GM12878 (cell line): ENCODE measurements at regions not wholly inside any gene's neighbourhood (a gene's known extent, or its start where the extent isn't known, plus 50 kb on each side); places are given as distances from the start of the nearest gene placed in this dataset.

Experiments used
- ATAC-seq: fragments of 200-7000 bp; cut with Tn5 transposase; 3 replicates; pipeline ENCODE4 v1.9.1; 2020; ENCODE audit warnings: mild to moderate bottlenecking, moderate library complexity
- BruUV-seq: library from RNA; stranded (reverse); fragments of 400-500 nt; replicated peaks from 2 replicates; lab custom pipeline; 2021; lab: Mats Ljungman, UMichigan
- CTCF ChIA-PET: fragments of 300-600 bp; sonication (Branson Sonifier 250); formaldehyde crosslinking; extraction: SDS; loops from one replicate; lab custom pipeline; 2021; ENCODE audit warnings: inconsistent platforms; lab: Yijun Ruan, JAX
- POLR2A ChIA-PET: fragments of 350-600 bp; formaldehyde crosslinking; extraction: SDS; loops from one replicate; lab custom pipeline; 2021; ENCODE audit warnings: inconsistent platforms; lab: Charles Lee
- RAD21 ChIA-PET: fragments of 300-600 bp; sonication (Branson Sonifier 250); formaldehyde crosslinking; loops from one replicate; lab custom pipeline; 2023; ENCODE audit warnings: antibody characterized with exemption; ENCODE audit not compliant: unreplicated experiment; lab: Charles Lee
- SMC1A ChIA-PET: fragments of 300-600 bp; sonication (Branson Sonifier 250); formaldehyde crosslinking; loops from one replicate; lab custom pipeline; 2023; ENCODE audit not compliant: unreplicated experiment, uncharacterized antibody; lab: Charles Lee
- DNase-seq: peaks from one replicate; pipeline ENCODE4 v3.0.0-alpha.2; 2011; ENCODE audit warnings: low read depth, low spot score
- FAIRE-seq: peaks from 3 replicates; lab custom pipeline; 2011; peaks lifted over from hg19 to GRCh38; lab: Jason Lieb, UNC
- H2AFZ ChIP-seq: 2 replicates; pipeline ENCODE4 v1.6.0; 2011; ENCODE audit warnings: low read depth, low read length, control low read depth; ENCODE audit not compliant: control insufficient read depth
- H3K27ac ChIP-seq: 2 replicates; pipeline ENCODE4 v1.5.1; 2011; ENCODE audit warnings: control low read depth; ENCODE audit not compliant: control insufficient read depth, insufficient read depth
- H3K27me3 ChIP-seq, 2 experiments: replicated peaks in 1 of 2; 2 replicates each; pipeline versions ENCODE4 v1.6.0 to v1.6.1; 2011; ENCODE audit warnings: low read length in 1 of 2; ENCODE audit not compliant: control insufficient read depth in 2 of 2, insufficient read depth in 2 of 2
- H3K36me3 ChIP-seq, 2 experiments: 2 replicates each; pipeline ENCODE4 v1.5.1; 2011; ENCODE audit warnings: low read length in 1 of 2; ENCODE audit not compliant: control insufficient read depth in 2 of 2, insufficient read depth in 2 of 2
- H3K4me1 ChIP-seq: 2 replicates; pipeline ENCODE4 v1.6.1; 2011; ENCODE audit warnings: mild to moderate bottlenecking, low read length, moderate library complexity, mixed read lengths; ENCODE audit not compliant: control insufficient read depth, insufficient read depth
- H3K4me2 ChIP-seq: 2 replicates; pipeline ENCODE4 v1.6.0; 2011; ENCODE audit warnings: control low read depth; ENCODE audit not compliant: control insufficient read depth, insufficient read depth
- H3K4me3 ChIP-seq: fragments of 200-600 bp; sonication (generic); 2 replicates; pipeline ENCODE4 v1.5.1; 2016
- H3K79me2 ChIP-seq: 2 replicates; pipeline ENCODE4 v1.6.0; 2011; ENCODE audit warnings: low read length; ENCODE audit not compliant: control insufficient read depth, insufficient read depth
- H3K9ac ChIP-seq: 2 replicates; pipeline ENCODE4 v1.8.0; 2011; ENCODE audit warnings: low read length, control low read depth, mixed read lengths; ENCODE audit not compliant: control insufficient read depth, insufficient read depth
- H3K9me3 ChIP-seq: replicated peaks from 3 replicates; pipeline ENCODE4 v1.5.1; 2011; ENCODE audit warnings: mild to moderate bottlenecking, low read length; ENCODE audit not compliant: control insufficient read depth, insufficient read depth
- H4K20me1 ChIP-seq: 2 replicates; pipeline ENCODE4 v1.6.0; 2011; ENCODE audit not compliant: control insufficient read depth, insufficient read depth
- CREM ChIP-seq: IDR thresholded peaks from 2 replicates; pipeline ENCODE4 v1.6.1; 2014; ENCODE audit warnings: antibody characterized with exemption, low read depth
- ETV6 ChIP-seq, 2 experiments: fragments of 450-650 bp in 1 of 2; IDR thresholded peaks in 1 of 2; conservative IDR thresholded peaks in 1 of 2; 2 replicates each; pipeline ENCODE4 v1.6.1; 2014; ENCODE audit warnings: antibody characterized with exemption in 1 of 2, borderline replicate concordance in 1 of 2, low read depth in 1 of 2, mild to moderate bottlenecking in 1 of 2, moderate library complexity in 1 of 2
- FOXK2 ChIP-seq: fragments of 450-650 bp; IDR thresholded peaks from 2 replicates; pipeline ENCODE4 v1.6.1; 2017; ENCODE audit warnings: mild to moderate bottlenecking, moderate library complexity
- NR2C1 ChIP-seq: fragments of 450-650 bp; IDR thresholded peaks from 2 replicates; pipeline ENCODE4 v1.6.1; 2017; ENCODE audit warnings: antibody characterized with exemption, mild to moderate bottlenecking, moderate library complexity
- NR2F1 ChIP-seq: fragments of 450-650 bp; conservative IDR thresholded peaks from 2 replicates; pipeline ENCODE4 v1.6.1; 2017; ENCODE audit warnings: mild to moderate bottlenecking
- PAX8 ChIP-seq: fragments of 450-650 bp; IDR thresholded peaks from 2 replicates; pipeline ENCODE4 v1.6.1; 2017; ENCODE audit warnings: mild to moderate bottlenecking, moderate library complexity
- SIN3A ChIP-seq: IDR thresholded peaks from 2 replicates; pipeline ENCODE4 v1.6.1; 2012; ENCODE audit warnings: low read depth, low read length, improper control_type of control experiment
- TCF3 ChIP-seq: IDR thresholded peaks from 2 replicates; pipeline ENCODE4 v1.6.1; 2012; ENCODE audit warnings: low read depth, mild to moderate bottlenecking, low read length, borderline replicate concordance; ENCODE audit not compliant: insufficient read depth
- ZBTB4 ChIP-seq: fragments of 450-650 bp; formaldehyde crosslinking; IDR thresholded peaks from 2 replicates; pipeline ENCODE4 v1.4.0; 2022; ENCODE audit warnings: mild to moderate bottlenecking, moderate library complexity
- ZNF217 ChIP-seq: fragments of 450-650 bp; IDR thresholded peaks from 2 replicates; pipeline ENCODE4 v1.6.1; 2017; ENCODE audit warnings: antibody characterized with exemption, mild to moderate bottlenecking
- WGBS: methylation state at CpG from one replicate; pipeline ENCODE4 v1.1.6; 2016; ENCODE audit warnings: low lambda C conversion rate; ENCODE audit not compliant: insufficient replicate concordance, insufficient coverage; ENCODE audit errors: missing lambda C conversion rate; 5-methylcytosine and 5-hydroxymethylcytosine counted together
- in situ Hi-C: fragments of 300-500 bp; cut with MboI; formaldehyde crosslinking; loops from 9 replicates; pipeline ENCODE4 v1.14.3; 2018; ENCODE audit warnings: mixed read lengths
- intact Hi-C: fragments of 100-400 bp; cut with micrococcal nuclease; formaldehyde crosslinking; loops from one replicate; pipeline ENCODE4 v1.14.2; 2022; ENCODE audit not compliant: unreplicated experiment
- TF ChIP-seq, protein P1 (sequence below), 3 experiments: IDR thresholded peaks in 2 of 3; conservative IDR thresholded peaks in 1 of 3; 2 replicates each; pipeline ENCODE4 v1.5.1; 2011; ENCODE audit warnings: low read depth in 3 of 3, low read length in 3 of 3, mild to moderate bottlenecking in 3 of 3, control low read depth in 2 of 3, moderate library complexity in 2 of 3, inconsistent platforms in 1 of 3, mixed read lengths in 1 of 3; ENCODE audit not compliant: control insufficient read depth in 2 of 3, insufficient read depth in 1 of 3; ENCODE audit errors: extremely low read depth in 1 of 3

GRCh38 chr5:3786165-3786564 is 190.5 kb downstream of the IRX1 start:
- no peaks in the 10 kb centered on the region for H3K36me3 ChIP-seq
- H2AFZ ChIP-seq = no peak overlapping the region
- FAIRE-seq (no peak), ATAC-seq (no peak), DNase-seq (no peak)
- ChIA-PET CTCF (no interaction called here), POLR2A (no interaction called here), RAD21 (no interaction called here), SMC1A (no interaction called here)
- H3K9ac ChIP-seq = no peak overlapping the region
- 0% methylated on average over 1 of the region's 2 CpGs for WGBS
- no peak overlapping the region for H3K27ac ChIP-seq
- TF ChIP-seq, protein P1, sequence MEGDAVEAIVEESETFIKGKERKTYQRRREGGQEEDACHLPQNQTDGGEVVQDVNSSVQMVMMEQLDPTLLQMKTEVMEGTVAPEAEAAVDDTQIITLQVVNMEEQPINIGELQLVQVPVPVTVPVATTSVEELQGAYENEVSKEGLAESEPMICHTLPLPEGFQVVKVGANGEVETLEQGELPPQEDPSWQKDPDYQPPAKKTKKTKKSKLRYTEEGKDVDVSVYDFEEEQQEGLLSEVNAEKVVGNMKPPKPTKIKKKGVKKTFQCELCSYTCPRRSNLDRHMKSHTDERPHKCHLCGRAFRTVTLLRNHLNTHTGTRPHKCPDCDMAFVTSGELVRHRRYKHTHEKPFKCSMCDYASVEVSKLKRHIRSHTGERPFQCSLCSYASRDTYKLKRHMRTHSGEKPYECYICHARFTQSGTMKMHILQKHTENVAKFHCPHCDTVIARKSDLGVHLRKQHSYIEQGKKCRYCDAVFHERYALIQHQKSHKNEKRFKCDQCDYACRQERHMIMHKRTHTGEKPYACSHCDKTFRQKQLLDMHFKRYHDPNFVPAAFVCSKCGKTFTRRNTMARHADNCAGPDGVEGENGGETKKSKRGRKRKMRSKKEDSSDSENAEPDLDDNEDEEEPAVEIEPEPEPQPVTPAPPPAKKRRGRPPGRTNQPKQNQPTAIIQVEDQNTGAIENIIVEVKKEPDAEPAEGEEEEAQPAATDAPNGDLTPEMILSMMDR (IDR thresholded peaks at IDR 0.05 in 2 of 3, conservative IDR thresholded peaks at IDR 0.05 in 1 of 3; ENCODE audit: control insufficient read depth in 2 of 3, extremely low read depth in 1 of 3, insufficient read depth in 1 of 3, low read depth in 3 of 3, low read length in 3 of 3) = no peak
- TF ChIP-seq ZNF217 (no peak), SIN3A (no peak), ETV6 (conservative IDR thresholded peaks at IDR 0.05 in 1 of 2, IDR thresholded peaks at IDR 0.05 in 1 of 2; ENCODE audit: borderline replicate concordance in 1 of 2, low read depth in 1 of 2) (no peak), ZBTB4 (CRISPR knock-in tag) (no peak), NR2C1 (no peak), FOXK2 (no peak), CREM (no peak), NR2F1 (no peak), TCF3 (no peak), PAX8 (no peak)
- H3K9me3 ChIP-seq = no peaks in the 10 kb centered on the region; the same call in 2 of the 3 replicates
- no peaks in the 10 kb centered on the region for H4K20me1 ChIP-seq
- in situ Hi-C loops = no loop called here
- no peak overlapping the region for H3K4me2 ChIP-seq
- no TSS peak for BruUV-seq
- no peak overlapping the region for H3K4me3 ChIP-seq
- no peaks in the 10 kb centered on the region for H3K27me3 ChIP-seq
- intact Hi-C loops = no loop called here
- H3K79me2 ChIP-seq = no peaks in the 10 kb centered on the region
- H3K4me1 ChIP-seq = no peaks in the 10 kb centered on the region
